A549 (cell line): ENCODE measurements at regions not wholly inside any gene's neighbourhood (a gene's known extent, or its start where the extent isn't known, plus 50 kb on each side); places are given as distances from the start of the nearest gene placed in this dataset.

Experiments used
- ATAC-seq, 2 experiments: fragments of 200-7000 bp in 1 of 2; fragments of >200 bp in 1 of 2; cut with Nextera tagmentation in 1 of 2; cut with Tn5 transposase in 1 of 2; 3 replicates each; pipeline versions ENCODE4 v1.8.0 to v1.9.1; 2018 to 2020; ENCODE audit warnings: mild to moderate bottlenecking in 1 of 2, moderate library complexity in 1 of 2
- CTCF ChIA-PET: fragments of 300-600 bp; sonication (Branson Sonifier 250); formaldehyde crosslinking; extraction: SDS; loops from one replicate; lab custom pipeline; 2021; ENCODE audit warnings: antibody characterized with exemption, inconsistent platforms; lab: Yijun Ruan, JAX
- POLR2A ChIA-PET: fragments of 350-600 bp; formaldehyde crosslinking; extraction: SDS; loops from one replicate; lab custom pipeline; 2021; ENCODE audit warnings: antibody characterized with exemption, inconsistent platforms; lab: Yijun Ruan, JAX
- DNase-seq, 2 experiments: peaks; one replicate each; pipeline versions ENCODE4 v3.0.0 to v3.0.0-alpha.2; 2011 to 2016; ENCODE audit warnings: low read depth in 1 of 2, low spot score in 1 of 2
- FAIRE-seq: peaks from 2 replicates; lab custom pipeline; 2011; peaks lifted over from hg19 to GRCh38; lab: Jason Lieb, UNC
- H3K27ac ChIP-seq, 2 experiments: fragments of >200 bp; sonication (Bioruptor Twin); formaldehyde crosslinking; 3 replicates each; pipeline ENCODE4 v1.5.1; 2016 to 2017
- H3K4me1 ChIP-seq: fragments of >200 bp; sonication (Bioruptor Twin); formaldehyde crosslinking; 3 replicates; pipeline ENCODE4 v1.6.1; 2016
- H3K4me2 ChIP-seq: fragments of >200 bp; sonication (Bioruptor Twin); formaldehyde crosslinking; 3 replicates; pipeline ENCODE4 v1.6.1; 2016
- H3K4me3 ChIP-seq: fragments of >200 bp; sonication (Bioruptor Twin); formaldehyde crosslinking; 3 replicates; pipeline ENCODE4 v1.5.1; 2016
- H3K9me3 ChIP-seq: fragments of >200 bp; sonication (Bioruptor Twin); formaldehyde crosslinking; 3 replicates; pipeline ENCODE4 v1.6.1; 2016
- BCL3 ChIP-seq: fragments of >200 bp; sonication (Bioruptor Twin); formaldehyde crosslinking; IDR thresholded peaks from 3 replicates; pipeline ENCODE4 v1.6.1; 2016
- BHLHE40 ChIP-seq: IDR thresholded peaks from 2 replicates; pipeline ENCODE4 v1.6.1; 2012; ENCODE audit warnings: low read depth, low read length, inconsistent platforms
- CBX2 ChIP-seq: fragments of 200-600 bp; sonication (generic); IDR thresholded peaks from 2 replicates; pipeline ENCODE4 v1.6.1; 2016; ENCODE audit warnings: low read depth, mild to moderate bottlenecking, borderline replicate concordance
- E2F6 ChIP-seq: IDR thresholded peaks from 2 replicates; pipeline ENCODE4 v1.6.1; 2012; ENCODE audit warnings: low read depth, borderline replicate concordance
- EHF ChIP-seq: fragments of 250-450 bp; sonication (Bioruptor Pico); IDR thresholded peaks from 2 replicates; pipeline ENCODE4 v1.5.0; 2020; ENCODE audit warnings: mild to moderate bottlenecking
- EHMT2 ChIP-seq: fragments of 200-600 bp; sonication (generic); IDR thresholded peaks from 2 replicates; pipeline ENCODE4 v1.6.1; 2016; ENCODE audit warnings: antibody characterized with exemption, low read depth, mild to moderate bottlenecking, moderate library complexity
- ELK1 ChIP-seq: fragments of 150-350 bp; IDR thresholded peaks from 2 replicates; pipeline ENCODE4 v1.6.1; 2014; ENCODE audit warnings: low read depth, mild to moderate bottlenecking, low read length
- EP300 ChIP-seq, 2 experiments: fragments of >200 bp; sonication (Bioruptor Twin); formaldehyde crosslinking; IDR thresholded peaks; 2 replicates in 1 of 2; 3 replicates in 1 of 2; pipeline ENCODE4 v1.6.1; 2016 to 2017
- FOXS1 ChIP-seq: fragments of 250-450 bp; sonication (Bioruptor Pico); IDR thresholded peaks from 2 replicates; pipeline ENCODE4 v1.5.0; 2020; ENCODE audit warnings: mild to moderate bottlenecking, moderate library complexity
- HES2 ChIP-seq: fragments of >200 bp; sonication (Bioruptor Twin); formaldehyde crosslinking; IDR thresholded peaks from 2 replicates; pipeline ENCODE4 v1.6.1; 2016
- HEYL ChIP-seq: fragments of 250-450 bp; sonication (Bioruptor Pico); IDR thresholded peaks from 2 replicates; pipeline ENCODE4 v1.8.0; 2021; ENCODE audit warnings: mild to moderate bottlenecking, moderate library complexity
- HOXA7 ChIP-seq: fragments of 250-450 bp; sonication (Bioruptor Pico); IDR thresholded peaks from 2 replicates; pipeline ENCODE4 v1.5.0; 2020; ENCODE audit warnings: mild to moderate bottlenecking, moderate library complexity
- JUN ChIP-seq, 2 experiments: fragments of >200 bp; sonication (Bioruptor Twin); formaldehyde crosslinking; IDR thresholded peaks; 2 replicates in 1 of 2; 3 replicates in 1 of 2; pipeline ENCODE4 v1.6.1; 2016 to 2017
- KDM1A ChIP-seq: fragments of 200-600 bp; sonication (generic); IDR thresholded peaks from 2 replicates; pipeline ENCODE4 v1.6.1; 2016; ENCODE audit warnings: low read depth, mild to moderate bottlenecking
- MAFK ChIP-seq: fragments of 450-650 bp; IDR thresholded peaks from 2 replicates; pipeline ENCODE4 v1.6.1; 2014; ENCODE audit not compliant: partially characterized antibody
- NFE2L2 ChIP-seq: fragments of 150-350 bp; conservative IDR thresholded peaks from 2 replicates; pipeline ENCODE4 v1.6.1; 2014; ENCODE audit warnings: low read length
- NR3C1 ChIP-seq: fragments of >200 bp; sonication (Bioruptor Twin); formaldehyde crosslinking; IDR thresholded peaks from 3 replicates; pipeline ENCODE4 v1.6.1; 2017
- PBX3 ChIP-seq: IDR thresholded peaks from 2 replicates; pipeline ENCODE4 v1.6.1; 2012
- POLR2A ChIP-seq: IDR thresholded peaks from 2 replicates; pipeline ENCODE4 v1.6.1; 2012; ENCODE audit warnings: mild to moderate bottlenecking, low read length
- POLR2AphosphoS2 ChIP-seq: conservative IDR thresholded peaks from 2 replicates; pipeline ENCODE4 v1.6.1; 2012; ENCODE audit warnings: low read length, improper control_type of control experiment, inconsistent platforms
- SMC3 ChIP-seq: fragments of >200 bp; sonication (Bioruptor Twin); formaldehyde crosslinking; IDR thresholded peaks from 3 replicates; pipeline ENCODE4 v1.6.1; 2018; ENCODE audit warnings: inconsistent platforms
- ZFP36 ChIP-seq: fragments of 450-650 bp; IDR thresholded peaks from 2 replicates; pipeline ENCODE4 v1.6.1; 2014; ENCODE audit warnings: borderline replicate concordance; ENCODE audit not compliant: partially characterized antibody
- ZNF302 ChIP-seq: fragments of 250-450 bp; sonication (Bioruptor Pico); IDR thresholded peaks from 2 replicates; pipeline ENCODE4 v1.9.0; 2021; ENCODE audit warnings: inconsistent platforms, mild to moderate bottlenecking, moderate library complexity
- WGBS: methylation state at CpG from one replicate; pipeline ENCODE4 v1.1.6; 2017; ENCODE audit errors: missing lambda C conversion rate; 5-methylcytosine and 5-hydroxymethylcytosine counted together

- Histone ChIP-seq H3K4me2 (no peak overlapping the region), H3K4me3 (no peak overlapping the region), H3K9me3 (no peaks in the 10 kb centered on the region), H3K4me1 (no peaks in the 10 kb centered on the region), H3K27ac (no peak overlapping the region)
- FAIRE-seq (no peak), ATAC-seq (no peak), DNase-seq (no peak)
- ChIA-PET CTCF (no interaction called here), POLR2A (no interaction called here)
- no peak for TF ChIP-seq POLR2AphosphoS2
- no peak for TF ChIP-seq ZNF302
- TF ChIP-seq HEYL: no peak
- TF ChIP-seq FOXS1: no peak
- TF ChIP-seq BHLHE40: no peak
- TF ChIP-seq KDM1A: no peak
Measured at GRCh38 chr4:115769396-115769795, 656.0 kb upstream of the NDST4 start.

GRCh38 chr4:115763051-115763450, 649.6 kb upstream of the NDST4 start:
- ATAC-seq: no peak
- POLR2A ChIA-PET: no interaction called here
- FAIRE-seq: no peak

GRCh38 chr4:115759231-115759630, 645.8 kb upstream of the NDST4 start:
- ATAC-seq (no peak), FAIRE-seq (no peak), DNase-seq (no peak)
- ChIA-PET POLR2A (no interaction called here), CTCF (no interaction called here)
- no peak overlapping the region for H3K4me2 ChIP-seq
- TF ChIP-seq HOXA7 (no peak), EHF (no peak), NR3C1 (no peak), E2F6 (no peak)
- no peak overlapping the region for H3K4me3 ChIP-seq
- H3K27ac ChIP-seq: no peak overlapping the region
- no peaks in the 10 kb centered on the region for H3K4me1 ChIP-seq
- 11% methylated on average over 2 of the region's 2 CpGs for WGBS
- H3K9me3 ChIP-seq: no peaks in the 10 kb centered on the region

More at GRCh38 chr4:115763051-115763450, 649.6 kb upstream of the NDST4 start:
- CTCF ChIA-PET: no interaction called here
- Histone ChIP-seq H3K27ac (no peak overlapping the region), H3K4me2 (no peak overlapping the region), H3K4me3 (no peak overlapping the region), H3K4me1 (no peaks in the 10 kb centered on the region), H3K9me3 (no peaks in the 10 kb centered on the region)
- WGBS: 0% methylated on average over 1 of the region's 1 CpG
- DNase-seq: no peak
- TF ChIP-seq MAFK (no peak), ELK1 (no peak), NFE2L2 (no peak), EHMT2 (no peak), POLR2A (no peak), EP300 (IDR thresholded peaks at IDR 0.05) (no peak), HOXA7 (no peak), CBX2 (no peak), ZFP36 (no peak)

GRCh38 chr4:115749404-115749803, 636.0 kb upstream of the NDST4 start:
- ChIA-PET CTCF (no interaction called here), POLR2A (no interaction called here)
- no peaks in the 10 kb centered on the region for H3K4me1 ChIP-seq
- ATAC-seq (no peak), DNase-seq (no peak), FAIRE-seq (no peak)
- no peak overlapping the region for H3K4me3 ChIP-seq
- no peak overlapping the region for H3K27ac ChIP-seq
- no peak overlapping the region for H3K4me2 ChIP-seq
- no peaks in the 10 kb centered on the region for H3K9me3 ChIP-seq
- TF ChIP-seq JUN (IDR thresholded peaks at IDR 0.05) (no peak), BCL3 (no peak), CBX2 (no peak), POLR2AphosphoS2 (no peak), NR3C1 (no peak), POLR2A (no peak), HES2 (no peak), PBX3 (no peak), SMC3 (no peak)
